HFFc6 (cell line): ENCODE measurements at regions not wholly inside any gene's neighbourhood (a gene's known extent, or its start where the extent isn't known, plus 50 kb on each side); places are given as distances from the start of the nearest gene placed in this dataset.

ENCODE experiments used
- DNase-seq: peaks from one replicate; pipeline ENCODE4 v3.0.0-alpha.2; 2018
- H3K27ac Mint-ChIP-seq: 2 replicates; pipeline ENCODE4 v1.8.0; 2020; ENCODE audit warnings: mild to moderate bottlenecking, mixed read lengths
- H3K27me3 Mint-ChIP-seq: 2 replicates; pipeline ENCODE4 v1.8.0; 2021; ENCODE audit warnings: mild to moderate bottlenecking, moderate library complexity, mixed read lengths; ENCODE audit not compliant: insufficient read depth
- H3K36me3 Mint-ChIP-seq: 2 replicates; pipeline ENCODE4 v1.8.0; 2021; ENCODE audit warnings: low read depth, mixed read lengths
- H3K4me1 Mint-ChIP-seq: 2 replicates; pipeline ENCODE4 v1.8.0; 2020; ENCODE audit warnings: low read depth, mixed read lengths
- H3K4me3 Mint-ChIP-seq: 2 replicates; pipeline ENCODE4 v1.8.0; 2020; ENCODE audit warnings: mild to moderate bottlenecking, moderate library complexity, mixed read lengths
- H3K9me3 Mint-ChIP-seq: 2 replicates; pipeline ENCODE4 v1.8.0; 2020; ENCODE audit warnings: mild to moderate bottlenecking, mixed read lengths
- TF ChIP-seq, protein P1 (sequence below): fragments of 200-600 bp; sonication (generic); IDR thresholded peaks from 2 replicates; pipeline ENCODE4 v1.5.0; 2021; ENCODE audit warnings: antibody characterized with exemption, mild to moderate bottlenecking

DNA sequence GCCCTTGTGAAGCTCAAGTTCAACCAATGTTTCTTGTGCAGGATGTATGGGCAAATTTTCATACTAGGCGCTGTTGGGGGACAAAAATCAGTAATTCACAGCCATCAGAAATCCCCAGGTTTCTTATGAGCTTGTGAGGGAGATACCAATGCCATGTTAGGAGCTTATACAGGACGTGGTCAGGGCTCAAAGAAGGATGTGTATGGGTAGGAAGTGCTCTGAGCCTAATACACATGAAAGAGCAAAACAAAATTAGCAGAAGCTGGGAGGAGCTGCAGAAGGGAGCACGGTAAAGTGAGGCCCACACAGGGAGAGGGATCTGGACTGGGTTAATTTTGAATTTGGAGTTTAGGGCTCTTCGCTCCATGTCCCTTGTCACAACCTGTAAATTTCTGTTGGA is 114.6 kb upstream of the MAP3K1 start:
- DNase-seq, result no peak
- H3K9me3 Mint-ChIP-seq, result no peaks in the 10 kb centered on the region
- TF ChIP-seq, protein P1, sequence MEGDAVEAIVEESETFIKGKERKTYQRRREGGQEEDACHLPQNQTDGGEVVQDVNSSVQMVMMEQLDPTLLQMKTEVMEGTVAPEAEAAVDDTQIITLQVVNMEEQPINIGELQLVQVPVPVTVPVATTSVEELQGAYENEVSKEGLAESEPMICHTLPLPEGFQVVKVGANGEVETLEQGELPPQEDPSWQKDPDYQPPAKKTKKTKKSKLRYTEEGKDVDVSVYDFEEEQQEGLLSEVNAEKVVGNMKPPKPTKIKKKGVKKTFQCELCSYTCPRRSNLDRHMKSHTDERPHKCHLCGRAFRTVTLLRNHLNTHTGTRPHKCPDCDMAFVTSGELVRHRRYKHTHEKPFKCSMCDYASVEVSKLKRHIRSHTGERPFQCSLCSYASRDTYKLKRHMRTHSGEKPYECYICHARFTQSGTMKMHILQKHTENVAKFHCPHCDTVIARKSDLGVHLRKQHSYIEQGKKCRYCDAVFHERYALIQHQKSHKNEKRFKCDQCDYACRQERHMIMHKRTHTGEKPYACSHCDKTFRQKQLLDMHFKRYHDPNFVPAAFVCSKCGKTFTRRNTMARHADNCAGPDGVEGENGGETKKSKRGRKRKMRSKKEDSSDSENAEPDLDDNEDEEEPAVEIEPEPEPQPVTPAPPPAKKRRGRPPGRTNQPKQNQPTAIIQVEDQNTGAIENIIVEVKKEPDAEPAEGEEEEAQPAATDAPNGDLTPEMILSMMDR, result no peak
- H3K4me1 Mint-ChIP-seq, result no peaks in the 10 kb centered on the region
- no peaks in the 10 kb centered on the region for H3K36me3 Mint-ChIP-seq
- H3K4me3 Mint-ChIP-seq, result no peak overlapping the region
- H3K27ac Mint-ChIP-seq, result no peak overlapping the region
- H3K27me3 Mint-ChIP-seq, result peaks cover 24% of the 10 kb centered on the region

DNA sequence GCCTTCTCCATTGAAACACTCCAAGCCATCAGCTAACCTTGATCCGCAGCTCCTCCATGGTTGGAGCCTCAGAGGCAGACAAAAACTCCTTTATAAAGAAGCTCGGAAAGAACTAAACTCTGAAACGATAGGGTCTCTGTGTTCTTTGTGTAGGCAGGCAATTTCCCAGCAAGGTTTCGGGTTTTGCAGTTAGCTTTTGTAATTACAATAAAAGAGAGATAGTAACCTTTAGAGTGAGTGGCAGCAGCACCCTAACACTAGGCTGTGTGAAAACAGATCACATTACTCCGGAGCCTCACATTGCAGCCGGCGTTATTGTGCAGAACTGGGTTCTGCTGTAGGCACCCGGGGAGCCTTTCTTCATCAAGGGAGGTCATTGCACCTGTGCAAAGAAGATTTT is 115.8 kb upstream of the MAP3K1 start:
- Mint-ChIP-seq H3K36me3 (no peaks in the 10 kb centered on the region), H3K27ac (no peak overlapping the region), H3K9me3 (no peaks in the 10 kb centered on the region), H3K4me3 (no peak overlapping the region), H3K27me3 (peaks cover 24% of the 10 kb centered on the region), H3K4me1 (no peaks in the 10 kb centered on the region)
- DNase-seq, result no peak
- TF ChIP-seq, protein P1, result no peak

DNA sequence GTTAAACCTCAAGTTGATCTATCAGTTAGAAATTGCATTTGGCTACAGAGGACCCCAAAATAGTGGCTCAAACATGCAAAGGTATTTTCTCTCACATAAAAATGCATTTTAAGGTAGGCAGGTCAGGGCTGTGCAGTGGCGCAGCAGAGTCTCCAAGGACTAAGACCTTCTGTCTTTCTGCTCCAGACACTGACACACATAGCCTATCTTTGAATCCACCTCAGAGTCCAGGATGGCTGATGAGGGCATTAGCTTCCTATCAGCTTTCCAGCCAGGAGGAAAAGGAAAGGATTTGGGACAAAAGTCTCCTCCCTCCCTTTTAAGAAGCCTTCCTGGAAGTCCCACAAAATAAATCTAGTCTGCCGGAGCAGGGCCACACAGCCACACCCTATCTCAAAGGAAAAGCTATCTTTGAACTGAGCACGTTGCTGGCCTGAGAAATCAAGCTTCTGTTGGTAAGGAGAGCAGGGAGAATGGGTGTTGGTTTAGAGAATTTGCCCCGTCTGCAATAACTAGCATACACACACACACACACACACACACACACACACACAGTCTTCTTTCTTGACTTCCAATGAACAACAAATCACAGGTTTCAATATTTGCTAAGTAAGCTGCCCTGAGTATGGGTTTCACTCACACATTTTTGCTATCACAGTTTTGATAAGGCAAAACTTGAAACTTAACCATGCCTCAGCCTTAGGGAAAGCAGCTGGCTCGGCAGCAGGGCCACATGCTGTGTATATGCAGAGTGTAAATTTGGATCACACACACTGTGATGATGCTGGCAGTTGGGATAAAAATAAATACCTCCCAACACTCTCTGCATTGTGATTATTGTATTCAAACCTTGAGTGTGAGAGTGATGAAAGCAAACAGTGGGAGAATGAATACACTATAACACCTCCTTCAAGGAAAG is 116.6 kb upstream of the MAP3K1 start:
- Mint-ChIP-seq H3K27me3 (peaks cover 18% of the 10 kb centered on the region), H3K36me3 (no peaks in the 10 kb centered on the region), H3K27ac (no peak overlapping the region), H3K4me1 (no peaks in the 10 kb centered on the region), H3K4me3 (no peak overlapping the region), H3K9me3 (no peaks in the 10 kb centered on the region)
- TF ChIP-seq, protein P1, result no peak
- DNase-seq, result no peak

DNA sequence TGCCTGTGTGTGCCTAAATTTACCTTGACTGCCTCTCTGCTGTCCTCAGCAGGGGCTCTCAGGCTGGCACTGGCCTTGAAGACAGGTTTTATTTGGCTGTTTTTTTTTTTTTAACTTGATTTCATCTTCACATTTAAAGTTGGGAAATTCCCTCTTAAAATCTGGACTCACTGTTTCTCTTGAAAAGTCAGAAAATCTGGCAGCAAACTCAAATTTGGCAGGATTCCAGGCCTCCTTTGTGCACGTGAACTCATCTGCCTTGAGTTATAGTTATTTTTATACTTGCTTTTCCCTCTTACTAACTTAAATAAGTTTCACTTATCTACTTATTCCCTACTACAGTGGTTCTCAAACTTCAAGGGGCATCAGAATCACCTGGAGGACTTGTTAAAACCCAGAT is 118.4 kb upstream of the MAP3K1 start:
- Mint-ChIP-seq H3K27ac (no peak overlapping the region), H3K4me3 (no peak overlapping the region), H3K36me3 (no peaks in the 10 kb centered on the region)

DNA sequence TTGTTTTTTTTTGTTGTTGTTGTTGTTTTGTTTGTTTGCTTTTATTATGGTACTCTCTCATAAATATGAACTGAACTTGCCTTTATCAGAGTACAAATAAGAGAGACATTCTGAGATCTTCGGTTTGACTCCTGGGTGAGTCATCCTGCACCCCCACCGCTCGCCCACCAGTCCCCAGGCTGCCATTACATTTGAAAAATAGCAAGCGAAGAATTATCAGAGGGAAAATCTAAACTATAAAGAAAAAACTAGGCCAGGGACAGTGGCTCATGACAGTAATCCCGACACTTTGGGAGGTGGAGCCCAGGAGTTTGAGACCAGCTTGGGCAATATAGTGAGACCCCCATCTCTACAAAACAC is 122.1 kb upstream of the MAP3K1 start:
- Mint-ChIP-seq H3K4me1 (no peaks in the 10 kb centered on the region), H3K27ac (no peak overlapping the region), H3K36me3 (no peaks in the 10 kb centered on the region), H3K4me3 (no peak overlapping the region), H3K9me3 (no peaks in the 10 kb centered on the region), H3K27me3 (peaks cover 8% of the 10 kb centered on the region)
- TF ChIP-seq, protein P1, result no peak
- no peak for DNase-seq

More for the DNA sequence above, 118.4 kb upstream of the MAP3K1 start:
- no peaks in the 10 kb centered on the region for H3K4me1 Mint-ChIP-seq
- H3K9me3 Mint-ChIP-seq, result no peaks in the 10 kb centered on the region
- TF ChIP-seq, protein P1, result no peak
- peaks cover 19% of the 10 kb centered on the region for H3K27me3 Mint-ChIP-seq
- no peak for DNase-seq
